ENCODE measurements at regions not wholly inside any gene's neighbourhood (a gene's known extent, or its start where the extent isn't known, plus 50 kb on each side); places are given as distances from the start of the nearest gene placed in this dataset.

DNA sequence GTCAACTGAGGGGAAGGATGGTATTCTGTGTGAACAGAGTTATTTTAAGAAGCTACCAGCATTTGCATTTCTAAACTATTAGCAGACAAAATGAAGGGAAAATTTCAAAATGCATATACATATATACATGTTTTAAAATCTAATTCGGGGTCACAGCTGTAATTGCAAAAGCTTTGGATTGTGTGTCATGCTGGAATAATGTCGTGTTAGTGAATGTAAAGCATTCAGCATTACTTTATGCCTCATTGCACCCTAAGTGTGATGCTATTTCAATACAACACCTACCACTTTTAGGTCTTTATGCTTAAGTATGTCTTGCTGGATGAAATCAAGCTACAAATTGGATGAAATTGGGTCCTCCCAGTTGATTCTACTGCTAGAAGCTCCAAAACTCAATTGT, 687.6 kb upstream of the MEF2C start:
- Histone ChIP-seq H3K9me3 (no peaks in the 10 kb centered on the region), H3K27ac (no peak overlapping the region), H3K27me3 (no peaks in the 10 kb centered on the region), H3K36me3 (no peaks in the 10 kb centered on the region), H3K4me1 (no peaks in the 10 kb centered on the region), H3K4me3 (no peak overlapping the region)
- intact Hi-C loops (cut with DNase I) = no loop called here
- ATAC-seq (no peak), DNase-seq (no peak)
- no peak for TF ChIP-seq POLR2A (IDR thresholded peaks at IDR 0.05)
- TF ChIP-seq, protein P1, sequence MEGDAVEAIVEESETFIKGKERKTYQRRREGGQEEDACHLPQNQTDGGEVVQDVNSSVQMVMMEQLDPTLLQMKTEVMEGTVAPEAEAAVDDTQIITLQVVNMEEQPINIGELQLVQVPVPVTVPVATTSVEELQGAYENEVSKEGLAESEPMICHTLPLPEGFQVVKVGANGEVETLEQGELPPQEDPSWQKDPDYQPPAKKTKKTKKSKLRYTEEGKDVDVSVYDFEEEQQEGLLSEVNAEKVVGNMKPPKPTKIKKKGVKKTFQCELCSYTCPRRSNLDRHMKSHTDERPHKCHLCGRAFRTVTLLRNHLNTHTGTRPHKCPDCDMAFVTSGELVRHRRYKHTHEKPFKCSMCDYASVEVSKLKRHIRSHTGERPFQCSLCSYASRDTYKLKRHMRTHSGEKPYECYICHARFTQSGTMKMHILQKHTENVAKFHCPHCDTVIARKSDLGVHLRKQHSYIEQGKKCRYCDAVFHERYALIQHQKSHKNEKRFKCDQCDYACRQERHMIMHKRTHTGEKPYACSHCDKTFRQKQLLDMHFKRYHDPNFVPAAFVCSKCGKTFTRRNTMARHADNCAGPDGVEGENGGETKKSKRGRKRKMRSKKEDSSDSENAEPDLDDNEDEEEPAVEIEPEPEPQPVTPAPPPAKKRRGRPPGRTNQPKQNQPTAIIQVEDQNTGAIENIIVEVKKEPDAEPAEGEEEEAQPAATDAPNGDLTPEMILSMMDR (IDR thresholded peaks at IDR 0.05) = no peak
- WGBS (ENCODE audit: insufficient coverage, low coverage, low lambda C conversion rate, missing lambda C conversion rate) = 58% methylated on average over 2 of the region's 2 CpGs

DNA sequence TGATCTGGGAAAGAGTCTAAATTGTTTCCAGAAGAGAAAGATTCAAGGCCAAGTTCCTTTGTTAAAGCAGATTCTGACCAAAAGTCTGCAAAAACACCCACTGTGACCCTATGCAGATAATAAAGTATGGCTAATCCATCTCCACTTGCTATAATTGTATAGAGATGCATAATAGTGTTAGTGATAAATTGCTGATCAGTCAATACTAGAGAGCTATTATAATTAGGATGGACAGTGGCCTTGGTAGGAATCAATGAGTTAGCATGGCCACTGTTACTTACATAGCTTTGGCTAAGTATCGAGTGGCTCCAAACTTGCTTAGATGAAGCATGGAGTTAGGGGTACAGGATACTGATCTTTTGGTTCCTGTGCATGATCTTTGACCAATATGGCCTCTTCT, 683.4 kb upstream of the MEF2C start:
- no peak for DNase-seq
- H3K4me3 ChIP-seq = no peak overlapping the region
- no peak for ATAC-seq
- H3K4me1 ChIP-seq = no peaks in the 10 kb centered on the region
- 71% methylated on average over 1 of the region's 1 CpG for WGBS (ENCODE audit: insufficient coverage, low coverage, low lambda C conversion rate, missing lambda C conversion rate)
- intact Hi-C loops (cut with DNase I) = no loop called here
- no peaks in the 10 kb centered on the region for H3K27me3 ChIP-seq
- no peaks in the 10 kb centered on the region for H3K36me3 ChIP-seq
- H3K9me3 ChIP-seq = no peaks in the 10 kb centered on the region
- TF ChIP-seq, protein P1 (IDR thresholded peaks at IDR 0.05) = no peak
- TF ChIP-seq POLR2A (IDR thresholded peaks at IDR 0.05) = no peak
- H3K27ac ChIP-seq = no peak overlapping the region

DNA sequence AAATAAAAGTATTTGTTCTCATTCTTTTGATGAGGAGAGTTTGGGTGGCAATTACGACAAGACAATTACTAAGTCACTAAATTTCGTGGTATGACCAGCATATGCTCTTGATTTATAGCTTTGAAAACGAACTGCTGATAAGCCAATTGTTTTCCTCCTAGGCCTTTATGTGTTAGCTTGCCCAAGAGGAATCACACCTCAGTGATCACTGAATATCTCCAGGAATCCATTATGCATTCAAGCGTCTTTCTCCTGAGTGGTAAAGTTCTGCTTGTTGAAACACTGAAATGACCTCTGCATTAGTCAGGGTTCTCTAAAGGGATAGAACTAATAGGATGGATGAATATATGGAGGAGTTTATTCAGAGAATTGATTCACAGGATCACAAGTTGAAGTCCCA, 677.7 kb upstream of the MEF2C start:
- DNase-seq (no peak), ATAC-seq (no peak)
- no peak for TF ChIP-seq POLR2A (IDR thresholded peaks at IDR 0.05)
- TF ChIP-seq, protein P1 (IDR thresholded peaks at IDR 0.05) = no peak
- no peaks in the 10 kb centered on the region for H3K27me3 ChIP-seq
- H3K4me3 ChIP-seq = no peak overlapping the region
- 39% methylated on average over 4 of the region's 4 CpGs for WGBS (ENCODE audit: insufficient coverage, low coverage, low lambda C conversion rate, missing lambda C conversion rate)
- H3K36me3 ChIP-seq = no peaks in the 10 kb centered on the region
- no peaks in the 10 kb centered on the region for H3K9me3 ChIP-seq
- no peaks in the 10 kb centered on the region for H3K4me1 ChIP-seq
- intact Hi-C loops (cut with DNase I) = no loop called here
- H3K27ac ChIP-seq = no peak overlapping the region

DNA sequence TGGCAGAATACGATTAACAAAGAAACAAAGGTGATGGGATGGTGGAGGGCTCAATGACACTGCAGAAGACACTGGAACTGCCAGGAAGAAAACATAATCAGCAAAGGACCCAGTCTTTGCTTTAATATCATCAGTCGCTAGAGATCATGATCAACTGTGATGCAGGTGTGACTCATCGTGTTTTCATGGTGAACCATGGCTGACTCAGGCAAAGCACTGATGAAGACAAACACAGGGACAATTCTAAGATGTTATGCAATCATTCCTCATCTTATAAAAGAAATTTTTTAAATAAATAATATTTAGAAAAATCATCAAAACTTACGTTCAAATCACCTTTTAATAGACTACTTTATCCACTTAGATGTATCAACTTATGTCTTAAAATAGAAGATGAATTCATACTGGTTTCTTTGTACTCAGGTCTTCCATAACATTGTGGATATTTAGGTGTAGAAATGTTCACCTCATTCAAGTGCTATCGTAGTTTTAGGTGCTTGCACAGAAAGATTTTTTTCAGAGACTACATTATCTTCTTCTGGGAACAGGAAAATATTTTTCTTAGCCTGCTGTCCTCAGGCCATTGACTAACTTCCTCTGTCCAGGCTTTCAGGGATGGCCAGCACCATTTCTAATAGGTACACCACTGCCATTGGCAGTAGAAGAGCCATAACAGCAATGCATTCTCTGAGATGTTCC, 673.4 kb upstream of the MEF2C start:
- no peak overlapping the region for H3K4me3 ChIP-seq
- WGBS (ENCODE audit: insufficient coverage, low coverage, low lambda C conversion rate, missing lambda C conversion rate) = 63% methylated on average over 5 of the region's 5 CpGs
- no peak for ATAC-seq

More for the DNA sequence above, 673.4 kb upstream of the MEF2C start:
- DNase-seq = no peak
- intact Hi-C loops (cut with DNase I) = no loop called here
- TF ChIP-seq, protein P1 (IDR thresholded peaks at IDR 0.05) = no peak
- TF ChIP-seq POLR2A (IDR thresholded peaks at IDR 0.05) = no peak
- H3K9me3 ChIP-seq = no peaks in the 10 kb centered on the region
- no peaks in the 10 kb centered on the region for H3K27me3 ChIP-seq
- no peak overlapping the region for H3K27ac ChIP-seq
- H3K4me1 ChIP-seq = no peaks in the 10 kb centered on the region
- H3K36me3 ChIP-seq = no peaks in the 10 kb centered on the region
